Thyroid gland (tissue), 4 donors: ENCODE measurements at regions not wholly inside any gene's neighbourhood (a gene's known extent, or its start where the extent isn't known, plus 50 kb on each side); places are given as distances from the start of the nearest gene placed in this dataset.

Source experiments
- DNase-seq, 2 donors: peaks; one replicate each; pipeline ENCODE4 v3.0.0-alpha.2; 2019
- H3K27ac ChIP-seq, 3 donors: fragments of 200-600 bp; sonication (generic); 1 replicate in 2 of 3; 2 replicates in 1 of 3; pipeline ENCODE4 v1.5.1; 2016 to 2019; ENCODE audit warnings: mild to moderate bottlenecking in 1 of 3, moderate library complexity in 1 of 3
- H3K27me3 ChIP-seq: fragments of 200-600 bp; sonication (generic); one replicate; pipeline ENCODE4 v1.5.1; 2019
- H3K36me3 ChIP-seq, 2 donors: fragments of 200-600 bp; sonication (generic); one replicate each; pipeline ENCODE4 v1.5.1; 2016 to 2019
- H3K4me1 ChIP-seq, 2 donors: fragments of 200-600 bp; sonication (generic); one replicate each; pipeline ENCODE4 v1.5.1; 2017 to 2019
- H3K4me3 ChIP-seq, 3 donors: fragments of 200-600 bp; sonication (generic); replicated peaks in 1 of 3; 1 replicate in 2 of 3; 2 replicates in 1 of 3; pipeline ENCODE4 v1.5.1; 2016; ENCODE audit warnings: mild to moderate bottlenecking in 1 of 3
- H3K9me3 ChIP-seq: fragments of 200-600 bp; sonication (generic); one replicate; pipeline ENCODE4 v1.5.1; 2017
- POLR2A ChIP-seq, 2 donors: fragments of 450-650 bp; IDR thresholded peaks; one replicate each; pipeline ENCODE4 v1.6.1; 2017; ENCODE audit warnings: antibody characterized with exemption in 2 of 2, mild to moderate bottlenecking in 2 of 2, moderate library complexity in 1 of 2
- WGBS, 2 donors: methylation state at CpG; one replicate each; pipeline ENCODE4 v1.1.5; 2017; 5-methylcytosine and 5-hydroxymethylcytosine counted together
- intact Hi-C: fragments of 100-400 bp; cut with DNase I; formaldehyde crosslinking; loops from one replicate; pipeline ENCODE4 v1.15.1; 2023
- TF ChIP-seq, protein P1 (sequence below), 6 experiments: fragments of 200-600 bp in 3 of 6; fragments of 450-650 bp in 3 of 6; sonication (generic) in 3 of 6; IDR thresholded peaks; one replicate each; pipeline ENCODE4 v1.5.1; 2016 to 2019; ENCODE audit warnings: antibody characterized with exemption in 6 of 6, mild to moderate bottlenecking in 2 of 6, inconsistent platforms in 1 of 6, moderate library complexity in 1 of 6

DNA sequence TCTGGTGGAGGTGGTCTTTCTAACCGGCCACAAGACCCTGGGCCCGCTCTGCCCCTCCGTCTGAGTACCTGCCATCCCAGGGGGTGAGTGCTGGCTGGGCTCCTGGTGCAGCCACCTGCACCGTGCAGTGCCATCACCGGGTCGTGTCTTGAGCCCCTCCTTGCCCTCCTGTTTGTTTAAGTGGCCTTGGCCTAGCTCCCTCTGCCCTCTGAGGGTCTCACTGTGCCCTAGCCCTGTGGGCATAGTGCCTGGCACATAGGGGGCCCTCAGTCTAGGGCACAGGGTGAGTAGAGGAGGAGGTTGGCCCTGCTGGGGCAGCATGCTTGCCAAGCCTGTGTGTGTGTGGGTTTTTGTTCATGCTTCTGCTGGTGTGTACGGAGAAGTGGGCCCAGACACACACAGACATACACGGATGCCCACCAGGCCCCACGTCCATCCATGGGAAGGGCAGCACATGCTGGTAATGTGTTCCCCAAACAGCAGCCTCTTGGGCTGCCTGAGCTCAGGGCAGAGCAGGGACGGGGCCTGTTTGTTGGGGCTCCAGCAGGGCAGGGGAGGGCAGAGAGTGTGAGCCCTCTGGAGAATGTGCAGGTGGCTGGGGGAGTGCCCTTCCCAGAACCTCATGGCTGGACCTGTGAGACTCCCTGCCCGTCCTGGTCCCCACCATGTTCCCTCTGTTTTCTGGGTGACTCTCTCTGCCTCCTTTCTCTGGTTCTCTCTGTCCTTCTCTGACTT, 94.6 kb downstream of the GLI2 start:
- TF ChIP-seq, protein P1, sequence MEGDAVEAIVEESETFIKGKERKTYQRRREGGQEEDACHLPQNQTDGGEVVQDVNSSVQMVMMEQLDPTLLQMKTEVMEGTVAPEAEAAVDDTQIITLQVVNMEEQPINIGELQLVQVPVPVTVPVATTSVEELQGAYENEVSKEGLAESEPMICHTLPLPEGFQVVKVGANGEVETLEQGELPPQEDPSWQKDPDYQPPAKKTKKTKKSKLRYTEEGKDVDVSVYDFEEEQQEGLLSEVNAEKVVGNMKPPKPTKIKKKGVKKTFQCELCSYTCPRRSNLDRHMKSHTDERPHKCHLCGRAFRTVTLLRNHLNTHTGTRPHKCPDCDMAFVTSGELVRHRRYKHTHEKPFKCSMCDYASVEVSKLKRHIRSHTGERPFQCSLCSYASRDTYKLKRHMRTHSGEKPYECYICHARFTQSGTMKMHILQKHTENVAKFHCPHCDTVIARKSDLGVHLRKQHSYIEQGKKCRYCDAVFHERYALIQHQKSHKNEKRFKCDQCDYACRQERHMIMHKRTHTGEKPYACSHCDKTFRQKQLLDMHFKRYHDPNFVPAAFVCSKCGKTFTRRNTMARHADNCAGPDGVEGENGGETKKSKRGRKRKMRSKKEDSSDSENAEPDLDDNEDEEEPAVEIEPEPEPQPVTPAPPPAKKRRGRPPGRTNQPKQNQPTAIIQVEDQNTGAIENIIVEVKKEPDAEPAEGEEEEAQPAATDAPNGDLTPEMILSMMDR (IDR thresholded peaks at IDR 0.05) = no peak
- no peak for TF ChIP-seq POLR2A (IDR thresholded peaks at IDR 0.05)
- Histone ChIP-seq H3K36me3 (no peaks in the 10 kb centered on the region), H3K27ac (no peak overlapping the region), H3K4me1 (peaks cover 0 to 4% of the 10 kb centered on the region in 2 donors), H3K9me3 (no peaks in the 10 kb centered on the region), H3K4me3 (no peak overlapping the region), H3K27me3 (no peaks in the 10 kb centered on the region)
- DNase-seq = no peak
- intact Hi-C loops = no loop called here
- 93 to 95% methylated on average over 7 to 8 of the region's 11 CpGs for WGBS, 2 donors

DNA sequence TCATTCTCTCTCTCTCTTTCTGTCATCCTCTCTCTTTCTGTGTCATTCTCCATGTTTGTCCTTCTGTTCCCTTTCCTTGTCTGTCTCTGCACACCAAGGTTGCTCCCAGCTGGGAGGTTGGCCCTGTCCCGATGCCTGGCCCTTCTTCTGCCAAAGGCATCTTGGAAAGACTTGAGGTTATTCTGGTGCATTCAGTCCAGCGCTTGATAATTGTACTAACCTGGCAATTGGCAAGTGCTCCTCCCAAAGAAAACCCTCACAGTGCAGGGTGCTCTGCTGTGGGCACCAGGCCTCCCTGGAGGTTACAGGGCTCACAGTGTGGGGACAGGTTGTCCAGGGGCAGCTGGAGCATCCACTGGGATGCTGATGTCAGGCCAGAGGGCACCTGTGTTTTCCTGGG, 95.4 kb downstream of the GLI2 start:
- intact Hi-C loops = no loop called here
- DNase-seq = no peak
- peaks cover 0 to 2% of the 10 kb centered on the region in 2 donors for H3K4me1 ChIP-seq
- no peaks in the 10 kb centered on the region for H3K27me3 ChIP-seq
- no peaks in the 10 kb centered on the region for H3K9me3 ChIP-seq
- no peak overlapping the region for H3K27ac ChIP-seq
- TF ChIP-seq, protein P1 (IDR thresholded peaks at IDR 0.05) = no peak
- TF ChIP-seq POLR2A (IDR thresholded peaks at IDR 0.05) = no peak
- H3K4me3 ChIP-seq = no peak overlapping the region
- no peaks in the 10 kb centered on the region for H3K36me3 ChIP-seq
- 61 to 75% methylated on average over 2 of the region's 2 CpGs for WGBS, 2 donors

DNA sequence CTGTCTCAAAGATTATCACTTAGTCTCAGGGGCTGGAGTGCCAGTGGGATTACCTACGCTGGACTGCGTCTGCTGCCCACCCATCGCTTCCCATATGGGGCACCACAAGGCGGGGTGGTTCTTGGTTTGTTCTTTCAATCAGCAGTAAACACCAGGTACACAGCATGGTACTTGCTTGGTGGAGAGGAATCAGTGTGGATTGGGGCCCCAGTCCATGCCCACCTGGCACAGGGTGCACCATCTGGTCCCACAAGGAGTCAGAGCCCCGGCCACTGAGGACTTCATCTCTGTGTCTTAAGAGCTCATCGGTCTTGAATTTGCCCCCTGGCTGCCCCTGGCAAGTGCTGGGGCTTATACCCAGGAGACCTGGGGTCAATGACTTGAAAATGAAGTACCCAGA, 96.2 kb downstream of the GLI2 start:
- Histone ChIP-seq H3K36me3 (no peaks in the 10 kb centered on the region), H3K9me3 (no peaks in the 10 kb centered on the region), H3K27me3 (no peaks in the 10 kb centered on the region), H3K27ac (no peak overlapping the region), H3K4me3 (no peak overlapping the region), H3K4me1 (no peaks in the 10 kb centered on the region)
- TF ChIP-seq, protein P1 (IDR thresholded peaks at IDR 0.05) = no peak
- no peak for TF ChIP-seq POLR2A (IDR thresholded peaks at IDR 0.05)
- 92 to 95% methylated on average over 6 of the region's 6 CpGs for WGBS, 2 donors
- intact Hi-C loops = no loop called here
- no peak for DNase-seq

GRCh38 chr2:120832296-120833070, 96.8 kb downstream of the GLI2 start:
- no peaks in the 10 kb centered on the region for H3K4me1 ChIP-seq
- intact Hi-C loops = no loop called here
- no peak overlapping the region for H3K4me3 ChIP-seq
- 90 to 98% methylated on average over 10 to 11 of the region's 11 CpGs for WGBS, 2 donors
- H3K27ac ChIP-seq = no peak overlapping the region
- H3K9me3 ChIP-seq = no peaks in the 10 kb centered on the region
- H3K27me3 ChIP-seq = no peaks in the 10 kb centered on the region
- TF ChIP-seq, protein P1 (IDR thresholded peaks at IDR 0.05) = no peak
- TF ChIP-seq POLR2A (IDR thresholded peaks at IDR 0.05) = no peak
- H3K36me3 ChIP-seq = no peaks in the 10 kb centered on the region
- no peak for DNase-seq

GRCh38 chr2:120833127-120833675, 97.5 kb downstream of the GLI2 start:
- 91 to 95% methylated on average over 3 of the region's 3 CpGs for WGBS, 2 donors
- DNase-seq = no peak
- Histone ChIP-seq H3K27me3 (no peaks in the 10 kb centered on the region), H3K4me1 (no peaks in the 10 kb centered on the region), H3K4me3 (no peak overlapping the region), H3K36me3 (no peaks in the 10 kb centered on the region), H3K27ac (no peak overlapping the region), H3K9me3 (no peaks in the 10 kb centered on the region)
- no peak for TF ChIP-seq POLR2A (IDR thresholded peaks at IDR 0.05)
- TF ChIP-seq, protein P1 (IDR thresholded peaks at IDR 0.05) = no peak
- intact Hi-C loops = no loop called here
